ENCODE measurements at regions not wholly inside any gene's neighbourhood (a gene's known extent, or its start where the extent isn't known, plus 50 kb on each side); places are given as distances from the start of the nearest gene placed in this dataset.

DNA sequence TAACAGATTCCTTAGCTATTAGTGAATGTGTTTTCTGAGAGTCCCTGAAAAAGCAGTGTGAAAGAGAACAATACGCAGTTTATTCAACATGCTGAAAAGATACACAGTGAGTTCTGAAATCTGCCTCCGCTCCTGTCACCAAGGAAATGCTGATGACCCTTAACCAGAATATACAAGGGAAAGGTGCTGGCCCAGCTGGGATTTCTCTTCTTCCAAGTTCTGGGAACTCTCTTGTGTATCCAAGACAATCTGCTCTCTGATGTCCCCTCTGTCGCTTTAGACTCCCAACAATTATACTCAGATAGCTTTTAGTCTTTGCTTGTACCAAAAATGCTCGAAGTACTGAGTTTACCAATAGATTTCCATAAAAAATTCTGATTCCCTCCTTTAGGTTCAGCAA is 214.9 kb downstream of the TMEM167A start:
- TF ChIP-seq POLR2AphosphoS5 (IDR thresholded peaks at IDR 0.05; ENCODE audit: low read depth, low read length) (no peak), POLR2A (IDR thresholded peaks at IDR 0.05; ENCODE audit: low read depth, low read length) (no peak), TAF1 (IDR thresholded peaks at IDR 0.05; ENCODE audit: low read depth, low read length) (no peak), SPI1 (IDR thresholded peaks at IDR 0.05; ENCODE audit: low read depth, low read length) (no peak)
